ENCODE measurements at regions not wholly inside any gene's neighbourhood (a gene's known extent, or its start where the extent isn't known, plus 50 kb on each side); places are given as distances from the start of the nearest gene placed in this dataset.

GRCh38 chr3:162094301-162094700 lies 597.7 kb downstream of the OTOL1 start:
- H3K9me2 ChIP-seq (ENCODE audit: insufficient read depth, low read length): no peaks in the 10 kb centered on the region
- no peak for TF ChIP-seq CTCF (conservative IDR thresholded peaks at IDR 0.05; ENCODE audit: low read length)
- no peak for TF ChIP-seq EZH2phosphoT487 (IDR thresholded peaks at IDR 0.05; ENCODE audit: borderline replicate concordance, low read depth, low read length)
- no TSS peak for BruUV-seq (replicated peaks)
- CTCF ChIA-PET (ENCODE audit: unreplicated experiment): no interaction called here
- no peaks in the 10 kb centered on the region for H3K79me2 ChIP-seq (ENCODE audit: insufficient read depth, low read depth, low read length)
- no peaks in the 10 kb centered on the region for H4K20me1 ChIP-seq (ENCODE audit: insufficient read depth, low read length)
- no peaks in the 10 kb centered on the region for H3K36me3 ChIP-seq (ENCODE audit: insufficient read depth, low read length)
- POLR2A ChIA-PET: interaction anchor here (0.9 kb wide), 1 partner anchor 14 kb away, joined by 3 read pairs; no protein-coding TSS in a partner anchor
- H3K9me3 ChIP-seq (ENCODE audit: low read length): no peaks in the 10 kb centered on the region
- DNase-seq (ENCODE audit: low spot score): no peak
- intact Hi-C loops (cut with micrococcal nuclease; ENCODE audit: unreplicated experiment): no loop called here
- no peak overlapping the region for H2AFZ ChIP-seq (ENCODE audit: low read length)
- H3K4me2 ChIP-seq (ENCODE audit: low read length): no peak overlapping the region
- H3K27ac ChIP-seq (ENCODE audit: low read depth, low read length, poor library complexity, severe bottlenecking): no peak overlapping the region
- no peaks in the 10 kb centered on the region for H3K4me1 ChIP-seq (ENCODE audit: insufficient read depth, low read length, poor library complexity, severe bottlenecking)
- no peak overlapping the region for H3K4me3 ChIP-seq (ENCODE audit: low read depth, low read length, poor library complexity, severe bottlenecking)

- POLR2A ChIA-PET: no interaction called here
- Histone ChIP-seq H3K27ac (ENCODE audit: low read depth, low read length, poor library complexity, severe bottlenecking) (no peak overlapping the region), H3K36me3 (ENCODE audit: insufficient read depth, low read length) (no peaks in the 10 kb centered on the region), H3K4me1 (ENCODE audit: insufficient read depth, low read length, poor library complexity, severe bottlenecking) (no peaks in the 10 kb centered on the region), H3K79me2 (ENCODE audit: insufficient read depth, low read depth, low read length) (no peaks in the 10 kb centered on the region), H3K4me3 (ENCODE audit: low read depth, low read length, poor library complexity, severe bottlenecking) (no peak overlapping the region), H3K9me2 (ENCODE audit: insufficient read depth, low read length) (no peaks in the 10 kb centered on the region), H4K20me1 (ENCODE audit: insufficient read depth, low read length) (no peaks in the 10 kb centered on the region), H3K9me3 (ENCODE audit: low read length) (no peaks in the 10 kb centered on the region), H3K4me2 (ENCODE audit: low read length) (no peak overlapping the region), H2AFZ (ENCODE audit: low read length) (no peak overlapping the region)
- TF ChIP-seq EZH2phosphoT487 (IDR thresholded peaks at IDR 0.05; ENCODE audit: borderline replicate concordance, low read depth, low read length) (no peak), CTCF (conservative IDR thresholded peaks at IDR 0.05; ENCODE audit: low read length) (no peak)
- BruUV-seq (replicated peaks): no TSS peak
- DNase-seq (ENCODE audit: low spot score): no peak
- intact Hi-C loops (cut with micrococcal nuclease; ENCODE audit: unreplicated experiment): no loop called here
- CTCF ChIA-PET (ENCODE audit: unreplicated experiment): no interaction called here
These were observed 600.3 kb downstream of the OTOL1 start for GRCh38 chr3:162096874-162097273.

- Histone ChIP-seq H3K27ac (ENCODE audit: low read depth, low read length, poor library complexity, severe bottlenecking) (no peak overlapping the region), H3K79me2 (ENCODE audit: insufficient read depth, low read depth, low read length) (no peaks in the 10 kb centered on the region), H3K4me1 (ENCODE audit: insufficient read depth, low read length, poor library complexity, severe bottlenecking) (no peaks in the 10 kb centered on the region), H2AFZ (ENCODE audit: low read length) (no peak overlapping the region), H4K20me1 (ENCODE audit: insufficient read depth, low read length) (no peaks in the 10 kb centered on the region), H3K9me3 (ENCODE audit: low read length) (no peaks in the 10 kb centered on the region), H3K36me3 (ENCODE audit: insufficient read depth, low read length) (no peaks in the 10 kb centered on the region), H3K4me3 (ENCODE audit: low read depth, low read length, poor library complexity, severe bottlenecking) (no peak overlapping the region), H3K9me2 (ENCODE audit: insufficient read depth, low read length) (no peaks in the 10 kb centered on the region), H3K4me2 (ENCODE audit: low read length) (no peak overlapping the region)
- no peak for TF ChIP-seq CTCF (conservative IDR thresholded peaks at IDR 0.05; ENCODE audit: low read length)
- TF ChIP-seq EZH2phosphoT487 (IDR thresholded peaks at IDR 0.05; ENCODE audit: borderline replicate concordance, low read depth, low read length): no peak
- POLR2A ChIA-PET: interaction anchor here (1.0 kb wide), 1 partner anchor 22 kb away, joined by 3 read pairs; no protein-coding TSS in a partner anchor
- DNase-seq (ENCODE audit: low spot score): no peak
- BruUV-seq (replicated peaks): no TSS peak
- intact Hi-C loops (cut with micrococcal nuclease; ENCODE audit: unreplicated experiment): no loop called here
- CTCF ChIA-PET (ENCODE audit: unreplicated experiment): no interaction called here
These were observed 607.2 kb downstream of the OTOL1 start for GRCh38 chr3:162103808-162104207.

All from OCI-LY7 (cell line).